Loucy (cell line): ENCODE measurements at regions not wholly inside any gene's neighbourhood (a gene's known extent, or its start where the extent isn't known, plus 50 kb on each side); places are given as distances from the start of the nearest gene placed in this dataset.

ENCODE experiments used
- EZH2phosphoT487 ChIP-seq: fragments of 200-600 bp; IDR thresholded peaks from 2 replicates; pipeline ENCODE4 v1.6.1; 2018; ENCODE audit warnings: antibody characterized with exemption, mild to moderate bottlenecking, moderate library complexity, borderline replicate concordance
- TF ChIP-seq, protein P1 (sequence below): fragments of 200-600 bp; sonication (generic); conservative IDR thresholded peaks from 2 replicates; pipeline ENCODE4 v1.5.1; 2014; ENCODE audit warnings: mild to moderate bottlenecking, antibody characterized with exemption, low read length

DNA sequence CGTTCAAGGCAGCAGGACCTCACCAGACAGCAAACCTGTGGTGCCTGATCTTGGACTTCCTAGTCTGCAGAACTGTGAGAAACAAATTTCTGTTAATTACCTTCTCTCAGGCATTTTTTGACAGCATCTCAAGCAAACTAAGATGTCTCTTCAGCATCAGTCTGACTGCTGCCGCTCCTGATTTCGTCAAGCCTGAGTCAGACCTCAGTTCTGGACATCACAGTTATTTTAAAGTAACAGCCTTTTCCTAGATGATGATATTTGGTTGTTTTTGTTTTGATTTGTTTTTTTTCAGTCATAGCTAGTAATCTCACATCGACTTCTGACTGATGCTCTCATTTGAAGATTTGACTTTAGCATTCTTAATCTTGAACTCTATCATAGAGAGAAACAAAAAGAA lies 71.9 kb downstream of the BLID start:
- TF ChIP-seq, protein P1, sequence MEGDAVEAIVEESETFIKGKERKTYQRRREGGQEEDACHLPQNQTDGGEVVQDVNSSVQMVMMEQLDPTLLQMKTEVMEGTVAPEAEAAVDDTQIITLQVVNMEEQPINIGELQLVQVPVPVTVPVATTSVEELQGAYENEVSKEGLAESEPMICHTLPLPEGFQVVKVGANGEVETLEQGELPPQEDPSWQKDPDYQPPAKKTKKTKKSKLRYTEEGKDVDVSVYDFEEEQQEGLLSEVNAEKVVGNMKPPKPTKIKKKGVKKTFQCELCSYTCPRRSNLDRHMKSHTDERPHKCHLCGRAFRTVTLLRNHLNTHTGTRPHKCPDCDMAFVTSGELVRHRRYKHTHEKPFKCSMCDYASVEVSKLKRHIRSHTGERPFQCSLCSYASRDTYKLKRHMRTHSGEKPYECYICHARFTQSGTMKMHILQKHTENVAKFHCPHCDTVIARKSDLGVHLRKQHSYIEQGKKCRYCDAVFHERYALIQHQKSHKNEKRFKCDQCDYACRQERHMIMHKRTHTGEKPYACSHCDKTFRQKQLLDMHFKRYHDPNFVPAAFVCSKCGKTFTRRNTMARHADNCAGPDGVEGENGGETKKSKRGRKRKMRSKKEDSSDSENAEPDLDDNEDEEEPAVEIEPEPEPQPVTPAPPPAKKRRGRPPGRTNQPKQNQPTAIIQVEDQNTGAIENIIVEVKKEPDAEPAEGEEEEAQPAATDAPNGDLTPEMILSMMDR = no peak
- no peak for TF ChIP-seq EZH2phosphoT487
